ENCODE measurements at regions not wholly inside any gene's neighbourhood (a gene's known extent, or its start where the extent isn't known, plus 50 kb on each side); places are given as distances from the start of the nearest gene placed in this dataset.

DNA sequence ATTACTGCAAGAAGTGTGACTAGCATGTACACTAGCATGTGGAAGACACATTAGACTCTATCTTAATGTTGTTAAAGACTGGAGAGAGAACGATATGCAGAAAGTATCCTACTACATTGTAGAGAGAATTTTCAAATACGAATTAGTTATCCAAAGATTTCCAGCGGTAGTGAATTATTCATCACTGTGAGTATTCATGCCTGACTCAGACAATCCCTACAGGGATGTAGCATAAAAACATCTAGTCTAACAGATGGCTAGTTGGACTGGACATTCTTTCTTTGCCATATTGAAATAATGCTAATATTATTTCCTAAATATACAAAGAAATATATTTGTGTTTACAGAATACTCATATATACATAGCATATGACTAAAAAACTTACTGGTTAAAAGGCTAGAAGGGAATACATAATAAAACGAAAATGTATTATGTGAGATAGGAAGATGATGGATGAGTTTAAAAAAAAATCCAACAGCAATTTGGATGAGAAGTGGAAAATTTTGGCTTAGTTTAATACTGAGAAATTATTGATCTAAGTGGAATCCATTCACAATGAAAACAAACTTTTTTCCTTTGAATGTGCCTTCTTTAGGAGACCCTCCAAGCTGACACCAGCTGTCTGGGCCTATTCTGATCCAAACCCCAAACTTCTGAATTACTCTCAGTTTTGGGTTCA, 580.7 kb downstream of the RFPL4B start:
- FAIRE-seq = peak; percentile 49
- peak; percentile 60 for DNase-seq (ENCODE audit: low read depth)

DNA sequence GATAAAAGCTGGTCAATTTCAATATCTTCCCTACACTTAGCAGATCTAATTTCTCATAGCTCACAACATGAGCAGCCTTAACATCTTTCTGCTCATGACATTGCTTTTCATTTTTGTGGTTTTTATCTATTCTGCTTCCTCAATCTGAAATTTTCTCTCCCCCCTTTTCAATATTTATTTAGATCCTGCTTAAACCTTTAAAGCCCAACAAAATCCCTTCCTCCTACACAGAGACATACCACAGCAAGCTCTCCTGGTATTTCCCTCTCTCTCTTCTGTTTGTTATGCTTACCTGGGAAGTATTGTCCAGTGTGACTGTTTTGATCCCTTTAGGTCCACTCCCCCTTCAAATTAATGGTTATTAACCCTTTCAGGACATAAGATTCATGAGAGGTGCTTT, 582.5 kb downstream of the RFPL4B start:
- peaks cover 9% of the 10 kb centered on the region for H3K4me1 ChIP-seq (ENCODE audit: insufficient read depth, low read length)
- Mint-ChIP-seq H3K27me3 (ENCODE audit: low read depth, unreplicated experiment) (no peaks in the 10 kb centered on the region), H3K4me1 (ENCODE audit: low read depth, unreplicated experiment) (peaks cover 23% of the 10 kb centered on the region), H3K27ac (ENCODE audit: unreplicated experiment) (no peak overlapping the region), H3K4me3 (ENCODE audit: unreplicated experiment) (no peak overlapping the region), H3K36me3 (ENCODE audit: low read depth, unreplicated experiment) (no peaks in the 10 kb centered on the region), H3K9me3 (ENCODE audit: unreplicated experiment) (no peaks in the 10 kb centered on the region)
- no peaks in the 10 kb centered on the region for H3K79me2 ChIP-seq (ENCODE audit: insufficient read depth, low read length)
- TF ChIP-seq CTCF (IDR thresholded peaks at IDR 0.05; ENCODE audit: insufficient read depth, low read depth, low read length) (no peak), EZH2 (IDR thresholded peaks at IDR 0.05; ENCODE audit: insufficient read depth, low read length) (no peak)
- no peak overlapping the region for H3K9ac ChIP-seq (ENCODE audit: low read length)
- no peak overlapping the region for H3K27ac ChIP-seq (ENCODE audit: low read depth, low read length)
- no peaks in the 10 kb centered on the region for H3K9me3 ChIP-seq (ENCODE audit: insufficient read depth, low read depth, low read length)
- no peak overlapping the region for H2AFZ ChIP-seq (ENCODE audit: low read depth, low read length)
- H3K27me3 ChIP-seq (ENCODE audit: insufficient read depth, low read length) = no peaks in the 10 kb centered on the region
- no peaks in the 10 kb centered on the region for H3K36me3 ChIP-seq (ENCODE audit: insufficient read depth, low read length)
- FAIRE-seq (no peak), DNase-seq (ENCODE audit: low read depth) (peak; percentile 26)
- H3K4me3 ChIP-seq (ENCODE audit: insufficient read depth, low read depth, low read length) = no peak overlapping the region
- no peak overlapping the region for H3K4me2 ChIP-seq (ENCODE audit: low read length)
- no peaks in the 10 kb centered on the region for H4K20me1 ChIP-seq (ENCODE audit: insufficient read depth, low read length)

More for the DNA sequence above, 580.7 kb downstream of the RFPL4B start:
- no peak overlapping the region for H3K4me3 Mint-ChIP-seq (ENCODE audit: unreplicated experiment)
- H3K27ac Mint-ChIP-seq (ENCODE audit: unreplicated experiment) = no peak overlapping the region
- no peaks in the 10 kb centered on the region for H3K36me3 Mint-ChIP-seq (ENCODE audit: low read depth, unreplicated experiment)
- H3K9ac ChIP-seq (ENCODE audit: low read length) = no peak overlapping the region
- H2AFZ ChIP-seq (ENCODE audit: low read depth, low read length) = no peak overlapping the region
- no peak overlapping the region for H3K4me2 ChIP-seq (ENCODE audit: low read length)
- H4K20me1 ChIP-seq (ENCODE audit: insufficient read depth, low read length) = no peaks in the 10 kb centered on the region
- H3K4me3 ChIP-seq (ENCODE audit: insufficient read depth, low read depth, low read length) = no peak overlapping the region
- H3K4me1 Mint-ChIP-seq (ENCODE audit: low read depth, unreplicated experiment) = peaks cover 23% of the 10 kb centered on the region
- H3K27me3 ChIP-seq (ENCODE audit: insufficient read depth, low read length) = no peaks in the 10 kb centered on the region
- H3K9me3 Mint-ChIP-seq (ENCODE audit: unreplicated experiment) = peaks cover 7% of the 10 kb centered on the region
- H3K9me3 ChIP-seq (ENCODE audit: insufficient read depth, low read depth, low read length) = no peaks in the 10 kb centered on the region
- peaks cover 9% of the 10 kb centered on the region for H3K4me1 ChIP-seq (ENCODE audit: insufficient read depth, low read length)
- no peak overlapping the region for H3K27ac ChIP-seq (ENCODE audit: low read depth, low read length)
- H3K36me3 ChIP-seq (ENCODE audit: insufficient read depth, low read length) = no peaks in the 10 kb centered on the region
- TF ChIP-seq EZH2 (IDR thresholded peaks at IDR 0.05; ENCODE audit: insufficient read depth, low read length) (no peak), CTCF (IDR thresholded peaks at IDR 0.05; ENCODE audit: insufficient read depth, low read depth, low read length) (no peak)
- H3K79me2 ChIP-seq (ENCODE audit: insufficient read depth, low read length) = no peaks in the 10 kb centered on the region
- no peaks in the 10 kb centered on the region for H3K27me3 Mint-ChIP-seq (ENCODE audit: low read depth, unreplicated experiment)

DNA sequence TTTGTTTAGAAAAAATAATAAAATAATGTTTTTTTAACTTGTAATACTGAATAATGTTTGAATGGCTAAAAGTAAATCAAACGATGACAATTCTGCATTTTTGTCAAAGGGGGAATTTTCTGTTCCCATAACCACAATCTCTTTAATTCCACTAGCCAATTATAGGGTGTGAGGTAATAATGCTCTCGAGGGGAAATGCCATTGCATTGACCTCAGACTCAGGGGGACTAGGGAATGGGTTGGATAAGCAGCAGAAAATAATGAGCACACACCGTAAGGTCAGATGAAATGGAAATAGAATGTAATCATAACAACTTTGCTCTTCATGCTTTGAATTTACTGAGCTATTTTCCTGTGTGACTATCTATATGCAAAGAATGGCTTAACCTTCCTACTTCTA, 584.7 kb downstream of the RFPL4B start:
- H3K4me1 ChIP-seq (ENCODE audit: insufficient read depth, low read length) = peaks cover 11% of the 10 kb centered on the region
- Mint-ChIP-seq H3K36me3 (ENCODE audit: low read depth, unreplicated experiment) (no peaks in the 10 kb centered on the region), H3K27me3 (ENCODE audit: low read depth, unreplicated experiment) (no peaks in the 10 kb centered on the region), H3K9me3 (ENCODE audit: unreplicated experiment) (no peaks in the 10 kb centered on the region), H3K27ac (ENCODE audit: unreplicated experiment) (peak overlapping the region; percentile 9), H3K4me3 (ENCODE audit: unreplicated experiment) (no peak overlapping the region), H3K4me1 (ENCODE audit: low read depth, unreplicated experiment) (peaks cover 23% of the 10 kb centered on the region)
- DNase-seq (ENCODE audit: low read depth) (peak; percentile 90), FAIRE-seq (peak; percentile 32)
- TF ChIP-seq CTCF (IDR thresholded peaks at IDR 0.05; ENCODE audit: insufficient read depth, low read depth, low read length) (no peak), EZH2 (IDR thresholded peaks at IDR 0.05; ENCODE audit: insufficient read depth, low read length) (no peak)
- H3K36me3 ChIP-seq (ENCODE audit: insufficient read depth, low read length) = no peaks in the 10 kb centered on the region
- no peak overlapping the region for H3K4me2 ChIP-seq (ENCODE audit: low read length)
- no peaks in the 10 kb centered on the region for H3K79me2 ChIP-seq (ENCODE audit: insufficient read depth, low read length)
- H3K27me3 ChIP-seq (ENCODE audit: insufficient read depth, low read length) = no peaks in the 10 kb centered on the region
- H3K27ac ChIP-seq (ENCODE audit: low read depth, low read length) = peak overlapping the region; percentile 38
- no peak overlapping the region for H3K9ac ChIP-seq (ENCODE audit: low read length)
- no peak overlapping the region for H3K4me3 ChIP-seq (ENCODE audit: insufficient read depth, low read depth, low read length)
- H4K20me1 ChIP-seq (ENCODE audit: insufficient read depth, low read length) = no peaks in the 10 kb centered on the region
- no peaks in the 10 kb centered on the region for H3K9me3 ChIP-seq (ENCODE audit: insufficient read depth, low read depth, low read length)
- no peak overlapping the region for H2AFZ ChIP-seq (ENCODE audit: low read depth, low read length)
